Cardiac muscle cell (in vitro differentiated cells and primary cell): ENCODE measurements at regions not wholly inside any gene's neighbourhood (a gene's known extent, or its start where the extent isn't known, plus 50 kb on each side); places are given as distances from the start of the nearest gene placed in this dataset.

Experiments
- DNase-seq, 2 donors: peaks; one replicate each; pipeline versions ENCODE4 v3.0.0 to v3.0.0-alpha.2; 2010 to 2017; ENCODE audit warnings: low read depth in 1 of 2, low spot score in 1 of 2
- H3K27ac ChIP-seq: fragments of 200-600 bp; sonication (generic); 2 replicates; pipeline ENCODE4 v1.5.1; 2016
- H3K27me3 ChIP-seq: fragments of 200-600 bp; sonication (generic); 2 replicates; pipeline ENCODE4 v1.6.0; 2016; ENCODE audit warnings: control low read depth
- H3K36me3 ChIP-seq: fragments of 200-600 bp; sonication (generic); 2 replicates; pipeline ENCODE4 v1.5.1; 2016; ENCODE audit warnings: control low read depth
- H3K4me1 ChIP-seq: fragments of 200-600 bp; sonication (generic); 2 replicates; pipeline ENCODE4 v1.8.1; 2017; ENCODE audit warnings: low read depth, mild to moderate bottlenecking, mixed run types
- H3K4me3 ChIP-seq: fragments of 200-600 bp; sonication (generic); 2 replicates; pipeline ENCODE4 v1.5.1; 2016; ENCODE audit warnings: mild to moderate bottlenecking
- H3K9me3 ChIP-seq: fragments of 200-600 bp; sonication (generic); 2 replicates; pipeline ENCODE4 v1.5.1; 2017; ENCODE audit warnings: low read depth, mild to moderate bottlenecking, control low read depth
- CTCF ChIP-seq: IDR thresholded peaks from 2 replicates; pipeline ENCODE4 v1.5.1; 2012; ENCODE audit warnings: low read depth, mild to moderate bottlenecking, low read length

DNA sequence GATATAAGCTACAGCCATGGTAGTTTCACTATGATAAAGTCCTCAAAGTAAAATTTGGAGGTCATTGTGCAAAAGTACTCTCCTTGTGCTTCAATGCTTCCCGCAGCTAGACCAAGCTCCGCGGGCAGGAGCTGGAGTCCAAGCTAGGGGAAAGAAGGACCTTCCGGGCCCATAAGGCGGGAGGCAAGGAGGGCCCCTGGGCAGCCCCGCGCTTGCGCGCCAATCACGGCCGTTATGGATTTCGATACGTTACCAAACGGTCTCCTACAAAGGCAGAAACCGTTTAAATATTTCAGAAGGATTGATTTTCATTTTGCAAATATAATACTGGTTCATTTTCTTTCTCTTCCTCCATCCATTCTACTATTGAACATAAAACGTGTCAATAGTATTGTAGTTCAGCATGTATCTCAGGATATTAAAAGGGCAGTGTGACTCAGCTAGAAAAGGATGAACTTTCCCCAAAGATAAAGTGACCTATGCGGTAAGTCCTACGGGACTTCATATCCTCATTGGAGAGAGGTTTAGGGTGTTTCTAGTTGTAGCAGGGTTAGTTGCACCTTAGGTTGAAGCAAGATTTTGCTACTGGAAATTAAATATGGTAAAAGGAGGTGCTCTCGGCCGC, 128.0 kb downstream of the KIF20B start:
- no peak for TF ChIP-seq CTCF
- H3K4me3 ChIP-seq, result no peak overlapping the region
- no peaks in the 10 kb centered on the region for H3K4me1 ChIP-seq

GRCh38 chr10:89829887-89830269, 128.5 kb downstream of the KIF20B start:
- Histone ChIP-seq H3K36me3 (no peaks in the 10 kb centered on the region), H3K27ac (no peak overlapping the region)

More for the DNA sequence above, 128.0 kb downstream of the KIF20B start:
- no peak for DNase-seq
- no peak overlapping the region for H3K27ac ChIP-seq
- no peaks in the 10 kb centered on the region for H3K36me3 ChIP-seq
- H3K9me3 ChIP-seq, result no peaks in the 10 kb centered on the region
- no peaks in the 10 kb centered on the region for H3K27me3 ChIP-seq

GRCh38 chr10:89830624-89831023, 129.2 kb downstream of the KIF20B start:
- no peak overlapping the region for H3K27ac ChIP-seq
- TF ChIP-seq CTCF, result no peak
- H3K4me1 ChIP-seq, result no peaks in the 10 kb centered on the region
- H3K9me3 ChIP-seq, result no peaks in the 10 kb centered on the region
- no peaks in the 10 kb centered on the region for H3K27me3 ChIP-seq
- no peak for DNase-seq
- no peak overlapping the region for H3K4me3 ChIP-seq
- no peaks in the 10 kb centered on the region for H3K36me3 ChIP-seq

More at GRCh38 chr10:89829887-89830269, 128.5 kb downstream of the KIF20B start:
- no peak overlapping the region for H3K4me3 ChIP-seq
- no peak for TF ChIP-seq CTCF
- H3K27me3 ChIP-seq, result no peaks in the 10 kb centered on the region
- H3K9me3 ChIP-seq, result no peaks in the 10 kb centered on the region
- no peaks in the 10 kb centered on the region for H3K4me1 ChIP-seq
- DNase-seq, result no peak

DNA sequence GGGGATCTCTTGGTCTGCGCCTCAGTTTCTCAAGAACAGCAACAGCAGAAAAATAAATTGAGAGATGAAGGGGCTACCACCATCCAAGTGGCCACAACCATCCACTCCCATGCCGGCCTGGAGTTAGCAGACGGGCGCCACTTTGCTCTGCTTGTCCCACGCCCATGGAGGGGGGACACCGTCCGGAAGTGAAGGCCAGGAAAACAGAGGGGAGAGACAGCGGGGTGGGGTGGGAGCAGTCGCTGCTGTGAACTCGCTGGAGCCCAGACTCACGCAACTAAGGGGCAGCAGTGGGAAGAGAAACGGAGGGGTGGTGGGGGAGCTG, 135.4 kb downstream of the KIF20B start:
- no peak for DNase-seq
- Histone ChIP-seq H3K9me3 (no peaks in the 10 kb centered on the region), H3K4me3 (no peak overlapping the region), H3K27ac (no peak overlapping the region), H3K4me1 (no peaks in the 10 kb centered on the region), H3K36me3 (no peaks in the 10 kb centered on the region), H3K27me3 (no peaks in the 10 kb centered on the region)
- TF ChIP-seq CTCF, result no peak

DNA sequence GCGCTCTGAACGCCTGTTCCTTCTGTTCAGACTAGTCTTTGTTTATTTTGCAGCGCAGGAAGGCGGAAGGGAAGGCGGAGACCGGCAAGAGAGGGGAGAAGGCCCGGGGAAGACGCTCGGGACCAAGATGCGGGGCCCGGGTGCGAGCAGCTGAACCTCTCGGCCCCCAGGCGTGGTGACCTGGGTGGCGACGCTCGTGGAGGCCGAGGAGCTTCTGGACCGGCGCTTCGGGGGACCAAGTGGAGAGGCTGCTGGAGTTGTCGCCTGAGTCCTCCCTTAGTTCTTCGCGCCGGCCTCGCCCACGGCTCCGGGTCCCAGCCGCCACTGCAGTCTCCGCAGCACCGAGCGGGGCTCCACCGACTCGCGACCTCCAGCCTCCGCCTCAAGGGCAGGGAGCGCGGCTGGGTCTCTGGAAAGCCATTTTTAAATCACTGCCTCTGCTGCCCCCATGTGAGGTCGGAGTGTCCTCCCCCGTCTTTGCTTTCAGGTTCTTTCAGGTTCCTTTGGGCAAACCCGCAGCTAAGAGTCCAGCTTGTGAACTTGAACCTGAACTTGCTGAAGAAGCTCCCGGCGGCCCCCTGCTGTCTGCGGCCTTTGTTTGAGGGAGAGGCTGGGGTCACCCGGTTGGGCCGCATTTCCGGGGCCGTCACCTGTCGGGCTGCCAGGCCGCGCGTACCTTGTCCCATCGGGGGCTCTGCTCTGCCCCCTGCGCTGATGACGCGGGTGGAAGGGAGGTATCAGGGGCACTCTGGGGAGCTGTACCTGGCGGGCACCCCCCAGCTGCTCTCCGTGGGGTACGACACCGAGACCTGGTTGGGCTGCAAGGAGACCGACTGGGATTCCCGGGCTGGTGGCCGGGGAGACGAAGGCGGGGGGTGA, 136.0 kb downstream of the KIF20B start:
- peak in 1 of 2 donors; percentile 55 for DNase-seq
- Histone ChIP-seq H3K9me3 (no peaks in the 10 kb centered on the region), H3K4me1 (no peaks in the 10 kb centered on the region), H3K27me3 (no peaks in the 10 kb centered on the region), H3K27ac (no peak overlapping the region), H3K36me3 (no peaks in the 10 kb centered on the region), H3K4me3 (no peak overlapping the region)
- TF ChIP-seq CTCF, result peak; percentile 19
